ENCODE measurements at regions not wholly inside any gene's neighbourhood (a gene's known extent, or its start where the extent isn't known, plus 50 kb on each side); places are given as distances from the start of the nearest gene placed in this dataset.

DNA sequence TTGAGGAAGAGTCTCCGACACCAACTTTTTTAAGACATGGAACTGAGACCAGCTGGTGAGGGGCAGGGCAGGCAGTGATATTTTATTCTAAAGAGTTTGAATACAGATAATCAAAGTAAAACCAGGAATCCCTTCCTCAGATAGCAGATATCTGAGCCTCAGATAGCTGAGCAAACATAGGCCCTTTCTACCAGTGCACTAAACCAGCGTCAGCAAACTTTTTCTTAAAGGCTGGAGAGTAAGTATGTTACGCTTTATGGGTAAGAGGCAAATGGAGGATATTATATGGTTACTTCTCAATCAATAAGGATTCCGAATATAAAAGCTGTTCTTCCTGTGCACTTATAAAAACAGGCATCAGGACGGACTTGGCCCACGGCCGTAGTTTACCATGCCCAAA is 73.9 kb downstream of the WNT5A start:
- DNase-seq = no peak

DNA sequence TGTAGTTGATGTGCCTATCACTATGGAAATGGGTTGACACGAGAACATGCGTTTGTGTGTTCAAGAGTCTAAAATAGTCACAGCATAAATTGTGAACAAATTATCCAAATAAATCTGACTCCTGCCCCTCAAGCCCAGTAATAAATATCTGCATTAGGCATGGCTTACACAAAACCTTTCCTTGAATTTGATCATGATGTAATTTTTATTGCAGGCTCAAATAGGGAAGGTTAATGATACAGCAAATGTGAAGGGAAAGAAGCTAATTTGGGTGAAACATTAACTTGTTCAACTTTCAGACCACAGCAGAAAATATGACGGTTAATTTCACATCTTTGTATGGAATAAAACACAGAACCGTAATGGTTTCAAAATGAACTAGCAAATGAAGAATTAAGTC is 74.6 kb downstream of the WNT5A start:
- no peak for DNase-seq

DNA sequence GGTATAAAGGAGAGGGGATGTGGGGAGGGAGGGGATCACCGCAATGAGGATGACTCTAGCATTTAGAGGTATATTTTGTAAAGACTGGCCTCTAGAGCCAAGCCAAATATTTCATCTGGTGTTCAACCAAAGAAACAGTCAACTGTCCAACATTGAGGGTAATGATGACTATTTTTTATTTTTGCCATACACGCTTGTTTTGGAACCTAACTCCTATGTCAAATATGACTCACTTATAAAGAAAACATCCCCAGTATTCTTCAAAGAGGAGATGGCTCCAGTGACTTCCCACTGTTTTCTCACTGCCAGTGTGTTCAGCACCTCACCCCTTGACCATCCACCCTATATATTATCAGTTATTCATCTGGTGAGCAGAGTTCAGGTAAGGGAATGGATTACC is 77.3 kb downstream of the WNT5A start:
- no peak for DNase-seq

DNA sequence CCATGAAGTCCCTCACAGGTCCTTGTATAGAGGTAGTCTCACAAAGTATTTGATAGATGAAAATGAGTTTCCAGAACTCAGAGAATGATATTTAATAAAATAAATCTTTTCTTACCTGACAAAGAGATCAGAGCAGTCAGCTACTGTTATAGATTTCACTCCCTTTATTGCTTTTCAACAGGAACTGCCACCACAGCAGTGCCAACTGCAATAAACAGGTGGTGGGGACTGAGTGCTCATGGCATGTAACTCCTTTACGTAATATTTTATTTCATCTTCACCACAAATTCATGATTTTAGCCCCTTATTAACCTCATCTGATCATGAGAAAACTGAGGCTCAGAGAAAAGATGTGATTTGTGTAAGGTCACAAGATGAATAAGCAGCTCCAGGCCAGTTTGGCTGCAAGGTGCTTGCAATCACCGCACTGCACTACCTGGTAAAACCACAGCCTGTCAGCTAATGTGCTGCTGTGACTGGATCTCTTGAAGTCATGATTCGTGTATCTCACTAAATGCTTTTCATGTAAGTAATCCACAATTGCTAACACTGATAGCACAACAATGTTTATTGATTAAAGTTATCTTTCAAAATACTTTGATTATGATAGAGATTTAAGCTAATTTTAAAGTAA is 78.8 kb downstream of the WNT5A start:
- DNase-seq = no peak

DNA sequence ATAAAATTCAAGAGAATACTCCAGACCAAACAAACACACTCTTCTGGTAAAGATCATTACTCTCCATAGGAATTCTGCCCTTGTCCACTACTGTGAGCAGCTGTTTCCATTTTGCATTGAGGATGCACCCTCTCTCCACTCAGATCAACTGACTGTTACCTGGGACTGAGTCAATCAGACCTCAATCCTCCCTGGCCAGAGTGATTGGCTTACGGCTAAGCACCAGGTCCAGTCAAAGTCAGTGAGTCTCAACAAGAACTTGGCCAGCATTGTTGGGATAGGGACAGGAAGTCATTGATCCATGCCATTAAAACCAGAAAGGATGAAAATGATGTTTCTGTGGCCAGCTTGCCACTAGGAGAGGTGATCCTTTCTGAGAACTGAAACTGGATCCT is 79.7 kb downstream of the WNT5A start:
- DNase-seq = no peak

DNA sequence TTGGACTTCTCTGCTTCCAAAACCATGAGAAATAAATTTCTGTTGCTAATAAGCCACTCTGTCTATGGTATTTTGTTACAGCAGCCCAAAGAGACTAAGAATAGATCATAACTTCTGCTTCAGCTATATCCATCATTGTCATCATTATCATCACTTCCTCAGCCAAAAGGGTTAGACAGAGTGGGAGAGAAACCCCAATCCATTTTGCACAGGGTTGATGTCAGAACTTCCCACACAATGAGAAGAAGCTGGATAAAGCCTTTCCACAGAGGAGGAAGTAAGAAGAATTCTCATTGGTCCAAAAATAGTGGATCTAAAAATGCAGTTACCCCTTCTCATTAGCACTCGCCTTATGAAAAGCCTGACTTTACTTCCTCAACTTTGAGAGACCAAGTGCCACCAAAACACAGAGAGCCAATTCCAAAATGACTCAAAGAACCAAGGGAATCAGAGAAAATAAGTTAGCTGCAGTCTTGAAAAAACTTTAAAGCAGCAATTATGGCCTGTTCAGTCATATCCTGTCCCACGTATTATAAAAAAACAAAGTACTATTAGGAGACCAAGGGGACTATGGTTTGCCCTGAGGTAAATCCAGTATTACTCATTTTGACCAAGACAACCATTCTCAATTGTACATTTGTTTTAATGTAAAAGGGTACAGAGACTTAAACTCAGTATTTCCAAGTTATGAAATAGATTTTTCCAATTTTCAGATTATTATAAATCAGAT is 80.2 kb downstream of the WNT5A start:
- no peak for DNase-seq

DNA sequence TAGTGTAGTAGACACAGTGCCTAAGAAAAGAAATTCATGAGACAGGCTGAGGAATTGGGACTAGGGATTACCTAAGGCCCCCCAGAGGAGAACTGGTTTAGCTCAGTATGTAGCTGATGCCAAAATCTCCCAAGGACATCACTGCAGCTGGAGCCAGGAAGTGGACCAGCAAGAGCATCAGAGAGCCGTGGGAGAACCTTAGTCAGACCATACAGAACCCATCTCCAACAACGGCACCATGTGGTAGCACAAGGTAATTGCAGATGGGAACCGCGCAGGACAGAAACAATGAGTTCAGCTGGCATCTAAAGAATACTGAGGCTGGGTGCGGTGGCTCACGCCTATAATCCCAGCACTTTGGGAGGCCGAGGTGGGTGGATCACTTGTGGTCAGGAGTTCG is 81.7 kb downstream of the WNT5A start:
- no peak for DNase-seq

DNA sequence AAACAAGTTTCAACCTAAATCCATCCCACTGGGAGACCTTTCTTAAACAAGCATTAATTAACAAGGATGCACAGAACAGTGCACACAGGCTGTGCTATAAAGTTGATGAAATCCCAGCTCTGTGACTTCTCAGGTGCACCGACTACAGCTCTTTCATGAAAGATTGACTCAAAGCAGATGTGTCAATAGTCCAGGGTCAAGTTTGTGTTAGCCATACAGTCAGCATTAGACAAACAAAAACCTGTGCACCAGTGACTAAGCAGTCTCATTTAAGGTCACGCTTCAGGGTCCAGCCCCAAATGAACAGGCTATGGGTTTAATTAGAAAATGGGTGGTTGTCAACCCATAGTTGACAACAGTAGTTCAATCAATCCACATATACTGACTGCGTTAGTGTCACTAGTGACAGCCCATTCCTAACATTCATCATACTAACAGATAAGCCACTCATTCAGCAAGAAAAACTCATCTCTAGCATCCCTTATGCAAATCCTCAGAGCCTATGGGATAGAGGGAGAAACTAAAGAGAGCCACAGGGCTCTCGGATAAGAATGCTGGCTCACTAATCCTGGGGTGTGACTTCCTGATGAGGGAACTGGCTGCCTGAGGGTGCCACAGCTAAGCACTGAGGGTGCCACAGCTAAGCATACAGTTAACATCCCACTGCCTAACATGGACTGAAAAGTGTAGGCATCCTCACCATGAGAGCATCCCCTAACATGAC is 84.1 kb downstream of the WNT5A start:
- DNase-seq = no peak

DNA sequence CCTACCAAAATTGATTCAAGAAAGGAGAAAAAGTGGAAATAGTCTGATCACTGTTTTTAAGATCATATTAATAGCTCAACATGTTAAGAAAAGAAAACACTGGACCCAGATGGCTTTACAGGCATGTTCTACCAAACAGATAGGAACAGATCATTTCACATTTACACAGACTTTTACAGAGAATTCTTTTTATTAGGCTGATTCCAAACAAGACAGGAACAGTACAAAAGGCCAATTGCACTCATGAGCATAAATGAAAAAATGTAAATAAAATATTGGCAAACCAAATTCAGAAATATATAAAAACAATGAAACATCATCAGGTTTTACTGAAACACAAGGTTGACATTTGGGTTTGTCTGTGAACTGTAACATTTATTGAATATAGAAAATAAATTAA is 106.5 kb downstream of the WNT5A start:
- DNase-seq = no peak

DNA sequence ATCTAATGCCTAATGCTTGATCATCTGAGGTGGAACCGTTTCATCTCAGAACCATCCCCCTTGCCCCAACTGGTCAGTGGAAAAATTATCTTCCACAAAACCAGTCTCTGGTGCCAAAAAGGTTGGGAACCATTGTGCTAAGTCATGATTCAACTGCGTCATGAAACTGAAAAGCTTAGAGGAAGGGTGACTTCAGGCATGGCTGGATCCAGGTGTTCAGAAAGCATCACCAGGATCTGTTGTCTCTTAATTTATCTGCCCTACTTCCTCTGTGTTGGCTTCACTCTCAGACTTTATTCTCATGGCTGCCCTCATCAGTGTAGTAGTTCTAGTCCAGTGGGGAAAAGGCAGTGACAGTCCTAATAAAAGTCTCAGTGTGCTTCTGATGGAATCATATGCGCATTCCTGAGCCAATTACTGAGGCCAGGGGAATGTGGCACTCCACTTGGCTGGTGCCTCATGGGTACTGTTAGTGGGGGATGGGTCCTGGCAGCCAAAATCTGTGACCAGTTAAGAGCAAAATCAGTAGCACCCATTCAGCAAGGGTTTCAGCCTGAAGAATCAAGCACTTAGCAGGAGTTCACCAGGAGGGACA is 110.3 kb downstream of the WNT5A start:
- no peak for DNase-seq

DNA sequence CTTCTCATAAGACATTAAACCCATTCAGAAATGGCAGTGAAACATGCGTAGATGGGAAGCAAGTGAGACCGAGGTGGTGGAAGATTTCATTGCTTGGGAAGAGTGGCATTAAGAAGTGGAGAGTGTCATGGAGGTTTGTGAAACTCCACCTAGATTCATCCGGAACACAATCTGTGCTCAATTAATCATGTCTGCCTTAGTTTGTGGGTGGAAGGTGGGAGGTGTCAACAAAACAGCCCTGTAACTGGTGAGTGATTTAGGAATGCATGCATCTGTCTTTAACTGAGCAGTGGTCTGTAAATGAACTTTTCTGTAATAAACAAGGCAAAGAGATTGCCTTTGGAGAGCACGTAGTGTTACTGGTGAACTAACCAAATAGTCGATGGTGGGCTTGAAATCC is 113.7 kb downstream of the WNT5A start:
- DNase-seq = no peak

DNA sequence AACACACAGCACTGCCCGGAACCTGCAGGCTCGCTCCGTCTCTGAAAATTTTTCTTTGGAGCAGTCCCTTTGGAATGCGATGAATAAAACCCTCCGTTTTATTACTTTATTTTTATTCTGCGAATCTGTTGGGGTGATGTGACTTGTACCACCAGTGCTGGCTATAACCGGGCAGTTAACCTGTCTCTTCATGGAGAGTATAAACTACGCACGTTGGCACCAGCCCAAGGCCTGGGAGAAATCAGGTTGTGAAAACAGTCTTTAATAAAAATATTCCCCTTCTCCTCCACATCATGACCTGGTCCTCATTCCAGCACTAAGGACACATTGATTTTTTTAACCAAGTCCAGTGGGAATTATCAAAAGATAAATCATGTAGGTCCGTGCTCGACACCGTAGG is 116.8 kb downstream of the WNT5A start:
- DNase-seq = no peak

DNA sequence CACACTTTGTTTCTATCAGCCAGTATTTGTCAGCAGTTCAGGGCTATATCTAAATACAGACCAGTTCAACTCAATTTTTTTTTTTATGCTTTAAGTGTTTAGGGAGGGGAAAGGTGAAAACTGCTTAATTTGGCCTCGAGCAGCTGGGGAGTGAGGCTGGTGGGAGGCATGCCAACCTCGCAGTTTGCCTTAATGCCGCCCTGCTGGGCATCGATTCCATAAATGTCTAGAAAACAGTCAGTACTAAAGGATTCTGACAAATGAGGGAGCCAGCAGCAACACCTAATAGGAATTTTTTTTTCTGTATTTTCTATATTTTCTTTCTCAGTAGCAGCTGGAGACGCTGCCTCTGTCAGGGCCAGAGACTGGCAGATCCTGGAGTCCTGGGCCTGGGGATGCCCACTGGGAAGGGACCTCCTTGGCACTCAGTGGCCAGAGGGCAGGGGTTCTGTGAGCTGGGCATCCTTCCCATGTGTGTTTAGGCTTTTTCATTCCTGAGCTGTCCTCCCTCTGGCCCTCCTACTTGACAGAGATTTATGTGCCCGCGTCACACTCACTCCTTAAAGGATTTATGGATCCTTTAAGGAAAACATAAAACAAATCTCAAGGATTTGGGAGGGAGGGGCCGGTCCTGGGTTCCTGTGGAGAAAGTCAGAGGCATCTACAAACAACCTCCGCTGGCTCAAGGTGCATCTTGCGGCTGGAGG is 117.8 kb downstream of the WNT5A start:
- DNase-seq = no peak

DNA sequence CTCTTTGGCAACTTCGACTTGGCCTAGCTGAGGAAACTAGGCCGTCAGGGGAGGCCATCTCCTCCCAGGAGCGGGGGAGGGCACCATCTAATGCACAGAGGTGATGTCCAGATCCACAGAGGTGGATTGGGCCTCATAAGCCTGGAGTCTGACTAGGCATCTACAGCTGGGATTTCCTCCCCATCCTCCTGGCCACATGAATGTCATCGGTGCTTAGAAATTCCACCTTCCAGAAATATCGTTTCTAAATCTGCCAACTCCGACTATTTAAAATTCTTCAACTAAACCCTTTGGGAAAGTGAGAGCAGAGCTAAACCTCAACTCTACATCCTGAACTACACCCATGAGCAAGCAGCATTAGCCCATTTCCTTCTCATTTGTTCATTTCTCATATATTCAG is 118.7 kb downstream of the WNT5A start:
- DNase-seq = no peak

DNA sequence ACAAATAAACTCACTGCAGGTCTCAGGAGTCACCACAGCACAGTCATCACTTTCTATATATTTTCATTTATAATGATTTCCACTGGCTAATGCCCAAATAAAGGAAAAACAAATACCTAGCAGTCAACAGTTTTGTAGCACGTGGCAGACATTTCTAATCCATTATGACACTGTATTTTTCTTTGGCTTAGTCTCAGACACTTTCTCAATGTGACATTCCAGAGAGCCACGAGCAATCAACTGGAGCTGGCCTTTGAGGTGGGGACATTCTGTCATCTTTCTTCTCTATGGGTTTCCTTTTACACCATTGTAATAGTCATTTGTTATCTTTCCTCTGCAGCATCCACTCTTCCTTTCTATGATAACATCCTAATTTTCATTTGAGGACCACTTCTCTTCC is 119.7 kb downstream of the WNT5A start:
- DNase-seq = no peak

DNA sequence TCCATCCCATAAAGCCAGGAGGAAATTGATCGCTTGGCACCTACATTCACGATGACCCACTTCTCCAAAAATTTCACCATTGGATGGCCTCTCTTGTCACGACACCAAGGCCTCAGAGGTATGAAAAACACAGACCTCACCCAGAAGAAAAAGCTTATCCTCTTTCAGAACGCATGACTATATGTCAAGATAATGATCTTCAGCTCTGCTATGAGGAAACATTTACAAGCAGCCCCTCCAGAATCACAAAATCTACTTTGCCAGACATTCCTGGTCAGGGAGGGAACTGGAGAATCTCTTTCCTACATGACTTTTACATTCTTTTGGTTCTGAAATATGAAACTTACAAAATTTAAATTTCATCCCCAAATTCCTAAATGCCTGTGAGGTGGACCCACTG is 122.7 kb downstream of the WNT5A start:
- DNase-seq = no peak

DNA sequence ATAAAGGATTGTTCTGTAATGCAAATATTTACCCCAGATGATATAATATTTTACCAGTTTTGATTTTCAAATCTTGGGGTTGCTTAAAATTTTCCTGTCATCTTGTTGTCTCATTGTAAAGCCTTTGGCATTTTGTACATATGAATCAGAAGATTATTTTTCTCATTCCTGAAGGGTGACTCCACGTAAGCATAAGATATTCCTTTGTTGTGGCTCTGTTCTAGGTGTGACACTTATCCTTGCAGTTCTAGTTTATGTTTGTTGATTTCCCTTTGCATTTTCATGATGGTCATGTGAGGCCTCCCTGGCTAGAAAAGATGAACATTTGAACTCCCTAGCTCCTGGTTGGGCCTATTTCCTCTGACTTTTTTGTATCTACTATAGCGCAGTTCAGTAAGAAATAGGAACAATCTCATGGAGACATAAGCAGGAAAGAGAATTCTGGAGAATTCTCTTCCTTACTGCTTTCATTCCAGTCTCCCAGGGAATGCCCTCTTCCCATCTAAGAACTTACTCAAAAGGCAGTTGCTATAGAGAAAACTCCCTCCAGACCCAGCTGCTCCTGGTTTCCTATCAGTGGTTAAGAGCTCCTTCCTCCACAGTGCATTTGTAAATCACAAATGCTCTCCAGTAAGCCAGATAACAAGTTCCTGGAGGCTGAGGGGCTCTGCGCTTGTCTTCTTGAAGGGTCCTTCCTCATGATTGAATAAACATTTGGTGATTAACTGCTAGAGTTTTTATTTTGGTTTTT is 124.7 kb downstream of the WNT5A start:
- no peak for DNase-seq

DNA sequence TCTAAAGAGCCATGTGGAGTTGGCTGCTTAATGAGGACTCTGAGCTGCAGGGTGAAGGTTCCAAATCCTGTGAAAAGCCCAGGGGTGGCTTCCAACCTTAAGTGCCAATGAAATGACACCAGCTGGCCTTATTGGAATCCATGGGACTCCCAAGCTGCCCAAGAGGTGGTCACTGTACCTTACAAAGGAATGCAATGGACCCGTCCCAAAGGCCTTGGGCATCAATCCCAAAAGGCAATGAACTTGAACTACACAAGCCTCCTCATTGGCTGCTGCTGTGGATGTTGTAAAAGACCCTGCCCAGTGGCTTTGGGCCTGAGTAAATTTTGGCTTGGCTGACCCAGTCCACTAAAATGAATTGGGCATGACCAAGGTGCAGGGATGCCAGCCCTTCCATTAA is 129.3 kb downstream of the WNT5A start:
- DNase-seq = no peak

DNA sequence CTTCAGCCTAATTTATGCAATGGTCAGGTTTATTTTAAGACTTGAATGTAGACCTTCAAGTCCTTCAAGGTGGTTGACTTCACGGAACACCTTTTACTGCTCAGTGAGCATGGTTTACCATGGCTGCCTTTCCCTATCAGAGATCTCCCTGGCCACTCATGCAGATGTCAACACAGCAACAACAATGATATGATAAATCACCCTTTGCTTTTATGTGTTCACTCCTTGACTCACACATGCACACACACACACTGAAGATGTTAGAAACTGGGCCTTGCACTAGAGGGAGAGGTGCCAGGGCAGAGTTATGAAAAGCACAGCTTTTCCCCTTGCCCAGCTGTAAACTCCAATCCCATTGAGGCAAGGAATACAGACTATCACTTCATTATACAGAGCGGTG is 134.4 kb downstream of the WNT5A start:
- DNase-seq = no peak

DNA sequence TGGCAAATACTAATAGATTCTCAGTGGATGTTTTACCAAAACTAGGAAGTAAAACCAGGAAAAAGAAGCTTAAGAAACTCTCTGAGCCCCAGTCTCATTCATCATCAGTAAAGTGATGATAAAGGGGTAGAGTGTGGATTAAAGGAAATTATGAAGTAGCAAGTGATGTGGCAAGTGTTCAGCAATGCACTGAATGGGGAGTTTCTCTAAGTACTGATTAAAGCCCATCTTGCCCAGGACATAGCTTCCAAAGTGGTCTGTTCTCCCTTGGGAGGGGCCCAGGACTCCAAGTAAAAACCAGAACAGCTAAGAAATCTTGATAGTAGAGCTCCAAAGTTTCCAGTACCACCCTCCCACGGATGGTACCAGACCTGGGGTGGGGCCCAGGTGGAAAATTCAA is 137.3 kb downstream of the WNT5A start:
- DNase-seq = no peak

DNA sequence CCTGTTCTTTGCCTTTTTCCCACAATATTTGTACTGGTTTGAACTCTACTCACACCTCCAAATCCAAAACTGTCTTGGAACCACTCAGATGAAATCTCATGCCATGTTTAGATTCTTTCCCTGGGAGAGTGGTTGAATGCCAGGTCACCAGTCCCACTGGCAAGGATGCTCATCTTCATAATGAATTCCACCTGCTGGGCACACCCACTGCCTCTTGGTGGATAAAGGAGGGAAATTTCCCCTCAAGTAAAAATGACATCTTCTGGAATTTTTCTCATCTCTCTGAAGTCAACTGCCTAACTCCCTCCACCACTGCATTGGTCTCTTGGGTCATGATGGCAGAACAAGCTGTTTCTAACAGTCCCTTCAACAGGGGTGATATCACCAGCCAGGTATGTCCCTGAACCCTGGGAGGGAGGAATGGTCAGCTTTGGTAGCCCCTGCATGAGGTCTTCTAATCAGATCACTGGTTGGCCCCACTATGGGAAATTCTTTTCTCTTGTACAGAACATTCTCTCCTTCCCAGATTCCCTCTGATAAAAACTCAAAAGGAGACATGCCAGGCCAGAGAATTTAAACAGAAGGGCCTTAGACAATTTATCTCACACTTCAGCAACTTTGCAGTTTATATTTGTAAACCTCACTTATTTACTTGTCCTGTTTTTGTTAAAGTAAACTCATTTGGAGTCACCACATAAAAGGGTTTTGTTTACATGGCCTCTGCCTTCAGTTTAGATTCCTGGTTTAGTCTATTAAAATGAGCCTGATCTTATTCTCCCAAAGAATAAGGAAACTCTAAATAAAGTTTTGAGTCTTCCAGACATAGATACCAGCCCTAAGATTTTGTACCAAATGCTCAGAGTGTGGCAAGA is 143.4 kb downstream of the WNT5A start:
- no peak for DNase-seq
